ENCODE measurements at regions not wholly inside any gene's neighbourhood (a gene's known extent, or its start where the extent isn't known, plus 50 kb on each side); places are given as distances from the start of the nearest gene placed in this dataset.

DNA sequence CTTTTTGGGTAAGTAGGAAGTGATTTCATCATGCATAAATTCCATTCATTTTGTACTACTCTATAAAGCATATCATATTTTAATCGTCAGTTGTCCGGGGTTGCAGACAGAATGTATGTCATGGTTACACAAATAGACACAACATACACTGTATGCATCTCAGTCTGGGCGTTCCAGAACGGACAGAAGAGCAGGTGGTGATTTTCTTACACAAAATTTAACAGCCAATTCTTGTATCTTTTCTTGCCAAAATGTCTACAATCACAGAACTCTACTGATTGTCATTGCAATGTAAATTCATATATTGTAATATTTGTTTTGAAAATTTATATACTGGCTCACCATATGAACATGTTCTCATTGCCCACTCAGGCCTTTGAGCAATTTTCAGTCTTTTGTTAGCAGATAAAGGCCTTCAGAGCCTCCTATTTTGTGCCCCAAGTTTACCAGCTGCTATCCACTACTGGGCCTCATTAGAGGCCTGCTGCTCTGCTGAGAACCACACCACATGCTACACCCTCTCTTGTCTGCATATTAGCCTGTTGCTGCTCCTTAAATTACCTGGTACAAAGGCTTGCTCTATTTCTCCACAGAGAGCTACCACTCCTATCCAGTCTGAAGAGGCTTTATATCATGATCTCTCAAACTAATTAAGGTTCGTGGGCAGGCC is 61.5 kb downstream of the PRDM13 start:
- POLR2A ChIA-PET: no interaction called here
- DNase-seq (ENCODE audit: low spot score) (no peak), ATAC-seq (no peak), FAIRE-seq (no peak)
- Histone ChIP-seq H3K27me3 (ENCODE audit: control insufficient read depth in 1 of 2, insufficient read depth in 2 of 2, low read length in 2 of 2) (no peaks in the 10 kb centered on the region), H3K4me3 (replicated peaks in 1 of 3; ENCODE audit: insufficient read depth in 1 of 3, low read depth in 2 of 3, low read length in 3 of 3) (no peak overlapping the region), H3K36me3 (replicated peaks in 1 of 2; ENCODE audit: control insufficient read depth in 1 of 2, insufficient read depth in 2 of 2, low read length in 2 of 2) (no peaks in the 10 kb centered on the region), H4K20me1 (ENCODE audit: insufficient read depth, low read length) (no peaks in the 10 kb centered on the region), H3K27ac (ENCODE audit: extremely low read length, insufficient read depth, low read length) (no peak overlapping the region), H3K4me2 (ENCODE audit: low read depth, low read length) (no peak overlapping the region), H2AFZ (ENCODE audit: low read length) (no peak overlapping the region), H3K9me3 (ENCODE audit: low read length) (no peaks in the 10 kb centered on the region), H3K4me1 (ENCODE audit: insufficient read depth, low read length) (no peaks in the 10 kb centered on the region), H3K9ac (ENCODE audit: insufficient read depth, low read depth, low read length) (no peak overlapping the region), H3K79me2 (ENCODE audit: insufficient read depth, low read length) (no peaks in the 10 kb centered on the region)
- in situ Hi-C loops (cut with HindIII; ENCODE audit: extremely low pct_ligation_motif_present, low pct_unique_long_range_greater_than_20kb) (no loop called here), intact Hi-C loops (cut with micrococcal nuclease; ENCODE audit: unreplicated experiment) (no loop called here)
- no TSS peak for BruUV-seq (replicated peaks)
- CTCF ChIA-PET (ENCODE audit: low intra/inter-chr PET ratio, low total read pairs): no interaction called here
- under 1% methylated on average over 5 of the region's 5 CpGs for WGBS (ENCODE audit: low lambda C conversion rate)
- no peak for TF ChIP-seq ZNF460 (CRISPR knock-in tag; IDR thresholded peaks at IDR 0.05; ENCODE audit: borderline replicate concordance)
- TF ChIP-seq, protein P1, sequence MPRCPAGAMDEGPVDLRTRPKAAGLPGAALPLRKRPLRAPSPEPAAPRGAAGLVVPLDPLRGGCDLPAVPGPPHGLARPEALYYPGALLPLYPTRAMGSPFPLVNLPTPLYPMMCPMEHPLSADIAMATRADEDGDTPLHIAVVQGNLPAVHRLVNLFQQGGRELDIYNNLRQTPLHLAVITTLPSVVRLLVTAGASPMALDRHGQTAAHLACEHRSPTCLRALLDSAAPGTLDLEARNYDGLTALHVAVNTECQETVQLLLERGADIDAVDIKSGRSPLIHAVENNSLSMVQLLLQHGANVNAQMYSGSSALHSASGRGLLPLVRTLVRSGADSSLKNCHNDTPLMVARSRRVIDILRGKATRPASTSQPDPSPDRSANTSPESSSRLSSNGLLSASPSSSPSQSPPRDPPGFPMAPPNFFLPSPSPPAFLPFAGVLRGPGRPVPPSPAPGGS (CRISPR knock-in tag; IDR thresholded peaks at IDR 0.05): no peak

DNA sequence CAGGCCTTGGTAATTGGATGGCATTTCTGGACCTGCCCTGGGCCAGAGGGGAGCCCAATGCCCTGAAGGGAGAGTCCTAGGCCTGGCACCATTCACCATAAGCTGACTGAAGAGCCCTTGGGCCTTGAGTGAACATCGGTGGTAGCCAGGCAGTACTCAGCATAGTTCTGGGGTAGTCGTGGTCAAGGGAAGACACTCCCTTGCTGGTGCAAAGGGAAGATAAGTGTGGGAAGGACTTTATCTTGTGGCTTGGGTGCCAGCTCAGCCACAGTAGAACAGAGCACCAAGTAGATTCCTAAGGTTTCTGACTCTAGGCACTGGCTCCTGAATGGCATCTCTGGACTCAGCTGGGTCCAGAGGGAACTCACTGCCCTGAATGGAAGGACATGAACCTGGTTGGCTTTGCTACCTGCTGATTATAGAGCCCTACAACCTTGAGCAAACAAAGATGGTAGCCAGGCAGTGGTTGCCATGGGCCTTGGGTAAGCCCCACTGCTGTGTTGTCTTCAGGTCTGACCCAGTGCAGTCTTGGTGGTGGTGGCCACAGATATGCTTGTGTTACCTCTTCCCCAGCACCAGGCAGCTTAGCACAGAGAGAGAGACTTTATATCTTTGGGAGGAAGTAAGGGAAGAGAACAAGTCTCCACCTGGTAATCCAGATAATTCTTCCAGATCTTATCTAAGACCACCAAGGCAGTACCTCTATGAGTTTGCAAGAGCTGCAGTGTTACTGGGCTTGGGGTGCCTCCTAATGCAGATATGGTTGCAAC is 83.5 kb downstream of the PRDM13 start:
- H3K27me3 ChIP-seq (ENCODE audit: control insufficient read depth in 1 of 2, insufficient read depth in 2 of 2, low read length in 2 of 2): no peaks in the 10 kb centered on the region; a peak in 1 of 5 replicates
- H3K9ac ChIP-seq (ENCODE audit: insufficient read depth, low read depth, low read length): no peak overlapping the region
- H3K4me2 ChIP-seq (ENCODE audit: low read depth, low read length): no peak overlapping the region
- ATAC-seq: no peak
- no peaks in the 10 kb centered on the region for H3K9me3 ChIP-seq (ENCODE audit: low read length)
- no peaks in the 10 kb centered on the region for H3K4me1 ChIP-seq (ENCODE audit: insufficient read depth, low read length)
- H3K36me3 ChIP-seq (replicated peaks in 1 of 2; ENCODE audit: control insufficient read depth in 1 of 2, insufficient read depth in 2 of 2, low read length in 2 of 2): no peaks in the 10 kb centered on the region
- BruUV-seq (replicated peaks): no TSS peak
- no peaks in the 10 kb centered on the region for H4K20me1 ChIP-seq (ENCODE audit: insufficient read depth, low read length)
- intact Hi-C loops (cut with micrococcal nuclease; ENCODE audit: unreplicated experiment): no loop called here
- 0% methylated on average over 2 of the region's 2 CpGs for WGBS (ENCODE audit: low lambda C conversion rate)
- no peak for FAIRE-seq
- no peak for DNase-seq (ENCODE audit: low spot score)
- in situ Hi-C loops (cut with HindIII; ENCODE audit: extremely low pct_ligation_motif_present, low pct_unique_long_range_greater_than_20kb): no loop called here
- POLR2A ChIA-PET: no interaction called here
- H3K79me2 ChIP-seq (ENCODE audit: insufficient read depth, low read length): no peaks in the 10 kb centered on the region
- CTCF ChIA-PET (ENCODE audit: low intra/inter-chr PET ratio, low total read pairs): no interaction called here
- H2AFZ ChIP-seq (ENCODE audit: low read length): no peak overlapping the region
- H3K27ac ChIP-seq (ENCODE audit: extremely low read length, insufficient read depth, low read length): no peak overlapping the region
- no peak overlapping the region for H3K4me3 ChIP-seq (replicated peaks in 1 of 3; ENCODE audit: insufficient read depth in 1 of 3, low read depth in 2 of 3, low read length in 3 of 3)
- TF ChIP-seq NFYC (CRISPR knock-in tag; IDR thresholded peaks at IDR 0.05): no peak
- no peak for TF ChIP-seq ZNF407 (CRISPR knock-in tag; IDR thresholded peaks at IDR 0.05; ENCODE audit: not compliant biosample characterization)
- no peak for TF ChIP-seq ZNF839 (CRISPR knock-in tag; IDR thresholded peaks at IDR 0.05; ENCODE audit: borderline replicate concordance)
- TF ChIP-seq, protein P2, sequence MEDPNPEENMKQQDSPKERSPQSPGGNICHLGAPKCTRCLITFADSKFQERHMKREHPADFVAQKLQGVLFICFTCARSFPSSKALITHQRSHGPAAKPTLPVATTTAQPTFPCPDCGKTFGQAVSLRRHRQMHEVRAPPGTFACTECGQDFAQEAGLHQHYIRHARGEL (CRISPR knock-in tag; IDR thresholded peaks at IDR 0.05): no peak
